Sigmoid colon (tissue), 6 donors: ENCODE measurements at regions not wholly inside any gene's neighbourhood (a gene's known extent, or its start where the extent isn't known, plus 50 kb on each side); places are given as distances from the start of the nearest gene placed in this dataset.

ENCODE experiments used
- DNase-seq: peaks from one replicate; pipeline ENCODE4 v3.0.0-alpha.2; 2019
- H3K27ac ChIP-seq, 4 donors: fragments of 200-600 bp; sonication (generic); one replicate each; pipeline ENCODE4 v1.5.1; 2016 to 2019; ENCODE audit warnings: mild to moderate bottlenecking in 1 of 4
- H3K27me3 ChIP-seq, 3 donors: fragments of 200-600 bp; sonication (generic); one replicate each; pipeline ENCODE4 v1.5.1; 2019; ENCODE audit warnings: mild to moderate bottlenecking in 1 of 3
- H3K36me3 ChIP-seq, 4 donors: fragments of 200-600 bp; sonication (generic); one replicate each; pipeline ENCODE4 v1.5.1; 2016 to 2019
- H3K4me1 ChIP-seq, 4 donors: fragments of 200-600 bp; sonication (generic); one replicate each; pipeline ENCODE4 v1.5.1; 2017 to 2019
- H3K4me3 ChIP-seq, 4 donors: fragments of 200-600 bp; sonication (generic); one replicate each; pipeline ENCODE4 v1.5.1; 2017 to 2019; ENCODE audit warnings: mild to moderate bottlenecking in 2 of 4, moderate library complexity in 1 of 4
- H3K9me3 ChIP-seq, 4 donors: fragments of 200-600 bp in 3 of 4; sonication (generic) in 3 of 4; one replicate each; pipeline versions ENCODE4 v1.5.1 to v1.6.1; 2013 to 2019
- CTCF ChIP-seq, 4 experiments: fragments of 450-650 bp in 3 of 4; fragments of 200-600 bp in 1 of 4; IDR thresholded peaks; one replicate each; pipeline ENCODE4 v1.5.1; 2016 to 2019; ENCODE audit warnings: antibody characterized with exemption in 4 of 4, mild to moderate bottlenecking in 3 of 4, moderate library complexity in 2 of 4
- EP300 ChIP-seq, 4 donors: sonication (generic); formaldehyde crosslinking; IDR thresholded peaks; one replicate each; pipeline ENCODE4 v1.6.1; 2017; ENCODE audit warnings: antibody characterized with exemption in 4 of 4
- POLR2A ChIP-seq, 2 donors: fragments of 450-650 bp; IDR thresholded peaks; one replicate each; pipeline ENCODE4 v1.6.1; 2016; ENCODE audit warnings: antibody characterized with exemption in 2 of 2, mild to moderate bottlenecking in 2 of 2, moderate library complexity in 2 of 2
- POLR2AphosphoS5 ChIP-seq, 4 donors: sonication (generic); formaldehyde crosslinking; IDR thresholded peaks; one replicate each; pipeline ENCODE4 v1.6.1; 2017; ENCODE audit warnings: antibody characterized with exemption in 4 of 4
- WGBS, 2 donors: extraction: QIAGEN DNeasy Blood & Tissue Kit; methylation state at CpG; one replicate each; pipeline ENCODE4 v1.1.7; 2013; 5-methylcytosine and 5-hydroxymethylcytosine counted together
- intact Hi-C: fragments of 100-400 bp; cut with DNase I; formaldehyde crosslinking; loops from one replicate; pipeline ENCODE4 v1.15.1; 2023
- donor health status: healthy with polysubstance abuse.
- donor health status: healthy.

- no peaks in the 10 kb centered on the region for H3K9me3 ChIP-seq
- 83 to 87% methylated on average over 4 of the region's 4 CpGs for WGBS, 2 donors
- H3K4me3 ChIP-seq = no peak overlapping the region
- intact Hi-C loops = no loop called here
- TF ChIP-seq EP300 (IDR thresholded peaks at IDR 0.05) (no peak), CTCF (IDR thresholded peaks at IDR 0.05) (no peak), POLR2AphosphoS5 (IDR thresholded peaks at IDR 0.05) (no peak), POLR2A (IDR thresholded peaks at IDR 0.05) (no peak)
- DNase-seq = no peak
- no peaks in the 10 kb centered on the region for H3K36me3 ChIP-seq
- H3K27me3 ChIP-seq = peaks cover 0 to 23% (median 0%) of the 10 kb centered on the region in 3 donors
- H3K27ac ChIP-seq = no peak overlapping the region
- no peaks in the 10 kb centered on the region for H3K4me1 ChIP-seq
Observed at GRCh38 chr14:97104029-97104428, 306.8 kb downstream of the VRK1 start.

DNA sequence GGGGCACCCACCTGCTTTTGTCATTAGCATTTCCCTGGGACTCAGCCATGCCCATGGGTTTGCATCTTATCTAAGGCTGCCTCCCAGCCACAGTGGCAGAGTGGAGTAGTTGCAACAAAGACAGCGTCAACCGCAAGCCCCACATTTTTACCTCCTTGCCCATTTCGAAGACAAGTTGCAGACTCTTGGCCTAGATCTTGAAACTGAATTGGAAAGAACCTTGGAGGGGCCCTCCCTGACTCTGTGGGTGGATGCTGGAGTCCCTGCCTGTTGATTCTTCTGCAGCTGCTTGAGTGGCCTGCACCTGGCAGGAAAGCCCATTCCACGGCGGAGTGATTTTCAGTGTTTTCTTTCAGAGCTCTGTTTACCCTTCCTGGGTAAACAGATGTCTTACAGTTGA lies 309.0 kb downstream of the VRK1 start:
- Histone ChIP-seq H3K4me3 (no peak overlapping the region), H3K27ac (no peak overlapping the region), H3K27me3 (peaks cover 0 to 20% (median 0%) of the 10 kb centered on the region in 3 donors), H3K9me3 (peaks cover 0 to 3% (median 1%) of the 10 kb centered on the region in 4 donors), H3K36me3 (no peaks in the 10 kb centered on the region), H3K4me1 (no peaks in the 10 kb centered on the region)
- intact Hi-C loops = no loop called here
- TF ChIP-seq EP300 (IDR thresholded peaks at IDR 0.05) (no peak), POLR2AphosphoS5 (IDR thresholded peaks at IDR 0.05) (no peak), CTCF (IDR thresholded peaks at IDR 0.05) (no peak), POLR2A (IDR thresholded peaks at IDR 0.05) (no peak)
- DNase-seq = no peak
- 48 to 53% methylated on average over 5 of the region's 5 CpGs for WGBS, 2 donors

- Histone ChIP-seq H3K9me3 (peaks cover 0 to 3% (median 1%) of the 10 kb centered on the region in 4 donors), H3K27ac (no peak overlapping the region), H3K36me3 (no peaks in the 10 kb centered on the region), H3K4me3 (no peak overlapping the region), H3K27me3 (peaks cover 0 to 16% (median 0%) of the 10 kb centered on the region in 3 donors), H3K4me1 (no peaks in the 10 kb centered on the region)
- TF ChIP-seq POLR2AphosphoS5 (IDR thresholded peaks at IDR 0.05) (no peak), EP300 (IDR thresholded peaks at IDR 0.05) (no peak), POLR2A (IDR thresholded peaks at IDR 0.05) (no peak), CTCF (IDR thresholded peaks at IDR 0.05) (no peak)
- DNase-seq = no peak
- intact Hi-C loops = no loop called here
- WGBS, 2 donors = 39 to 56% methylated on average over 10 of the region's 10 CpGs
Observed at GRCh38 chr14:97106609-97107008, 309.4 kb downstream of the VRK1 start.

GRCh38 chr14:97107080-97107479 lies 309.9 kb downstream of the VRK1 start:
- TF ChIP-seq POLR2AphosphoS5 (IDR thresholded peaks at IDR 0.05) = no peak
- no peak for TF ChIP-seq CTCF (IDR thresholded peaks at IDR 0.05)
- no peak for TF ChIP-seq EP300 (IDR thresholded peaks at IDR 0.05)
- no peak for TF ChIP-seq POLR2A (IDR thresholded peaks at IDR 0.05)
- peaks cover 0 to 14% (median 0%) of the 10 kb centered on the region in 3 donors for H3K27me3 ChIP-seq
- DNase-seq = no peak
- no peaks in the 10 kb centered on the region for H3K36me3 ChIP-seq
- H3K4me3 ChIP-seq = no peak overlapping the region
- WGBS, 2 donors = 86 to 90% methylated on average over 9 of the region's 9 CpGs
- no peak overlapping the region for H3K27ac ChIP-seq
- intact Hi-C loops = no loop called here
- peaks cover 0 to 3% (median 1%) of the 10 kb centered on the region in 4 donors for H3K9me3 ChIP-seq
- H3K4me1 ChIP-seq = no peaks in the 10 kb centered on the region

- Histone ChIP-seq H3K9me3 (peaks cover 0 to 3% (median 1%) of the 10 kb centered on the region in 4 donors), H3K27ac (no peak overlapping the region), H3K27me3 (peaks cover 0 to 14% (median 0%) of the 10 kb centered on the region in 3 donors), H3K36me3 (no peaks in the 10 kb centered on the region), H3K4me1 (no peaks in the 10 kb centered on the region), H3K4me3 (no peak overlapping the region)
- WGBS, 2 donors = 89 to 93% methylated on average over 4 of the region's 4 CpGs
- no peak for TF ChIP-seq CTCF (IDR thresholded peaks at IDR 0.05)
- TF ChIP-seq POLR2AphosphoS5 (IDR thresholded peaks at IDR 0.05) = no peak
- TF ChIP-seq EP300 (IDR thresholded peaks at IDR 0.05) = no peak
- TF ChIP-seq POLR2A (IDR thresholded peaks at IDR 0.05) = no peak
- no peak for DNase-seq
- intact Hi-C loops = no loop called here
Observed at GRCh38 chr14:97107760-97108159, 310.6 kb downstream of the VRK1 start.
